Spleen (tissue), 7 donors: ENCODE measurements at regions not wholly inside any gene's neighbourhood (a gene's known extent, or its start where the extent isn't known, plus 50 kb on each side); places are given as distances from the start of the nearest gene placed in this dataset.

Source experiments
- CTCF ChIP-seq, 11 experiments: fragments of 200-600 bp in 7 of 11; fragments of 450-650 bp in 4 of 11; sonication (generic) in 4 of 11; IDR thresholded peaks in 8 of 11; conservative IDR thresholded peaks in 3 of 11; 1 replicate in 7 of 11; 2 replicates in 4 of 11; pipeline versions ENCODE4 v1.4.0 to v1.8.0; 2016 to 2021; ENCODE audit warnings: antibody characterized with exemption in 11 of 11, inconsistent platforms in 4 of 11, mild to moderate bottlenecking in 1 of 11
- POLR2A ChIP-seq, 3 donors: fragments of 450-650 bp; IDR thresholded peaks; one replicate each; pipeline ENCODE4 v1.5.1; 2017; ENCODE audit warnings: antibody characterized with exemption in 3 of 3, mild to moderate bottlenecking in 1 of 3
- donor health status: DM: no; HTN: no; CAD: no; lungs with moderate emphysema.
- donor health status: DM: no; HTN: no; CAD: no.
- donor health status: DM: no; HTN: no; CAD: no.

- TF ChIP-seq CTCF (IDR thresholded peaks at IDR 0.05 in 8 of 11, conservative IDR thresholded peaks at IDR 0.05 in 3 of 11) (no peak), POLR2A (IDR thresholded peaks at IDR 0.05) (no peak)
Observed at GRCh38 chr14:95391331-95391730, 71.6 kb upstream of the CLMN start.
